Epithelial cell of esophagus (primary cell): ENCODE measurements at regions not wholly inside any gene's neighbourhood (a gene's known extent, or its start where the extent isn't known, plus 50 kb on each side); places are given as distances from the start of the nearest gene placed in this dataset.

Experiments used
- DNase-seq: peaks from one replicate; pipeline ENCODE4 v3.0.0; 2010; ENCODE audit warnings: low read depth
- H3K4me3 ChIP-seq: 2 replicates; pipeline ENCODE4 v1.5.1; 2011; ENCODE audit warnings: mild to moderate bottlenecking, low read length, control low read depth
- CTCF ChIP-seq: IDR thresholded peaks from 2 replicates; pipeline ENCODE4 v1.5.1; 2011; ENCODE audit warnings: low read depth, mild to moderate bottlenecking, low read length, control low read depth, inconsistent platforms; ENCODE audit not compliant: insufficient read depth; ENCODE audit errors: missing control alignments

GRCh38 chr3:118435851-118436350 lies 598.7 kb downstream of the IGSF11 start:
- DNase-seq, result no peak
- no peak overlapping the region for H3K4me3 ChIP-seq
- no peak for TF ChIP-seq CTCF

- DNase-seq, result no peak
- no peak for TF ChIP-seq CTCF
These were observed 597.9 kb downstream of the IGSF11 start for GRCh38 chr3:118436697-118437262.

GRCh38 chr3:118445036-118445435 lies 589.6 kb downstream of the IGSF11 start:
- TF ChIP-seq CTCF, result no peak
- H3K4me3 ChIP-seq, result no peak overlapping the region
- DNase-seq, result no peak

More at GRCh38 chr3:118436697-118437262, 597.9 kb downstream of the IGSF11 start:
- H3K4me3 ChIP-seq, result no peak overlapping the region

GRCh38 chr3:118447339-118447738 lies 587.3 kb downstream of the IGSF11 start:
- no peak for DNase-seq
- TF ChIP-seq CTCF, result no peak
- H3K4me3 ChIP-seq, result no peak overlapping the region

- no peak for TF ChIP-seq CTCF
- no peak overlapping the region for H3K4me3 ChIP-seq
- no peak for DNase-seq
These were observed 567.8 kb downstream of the IGSF11 start for GRCh38 chr3:118466795-118467330.

- H3K4me3 ChIP-seq, result no peak overlapping the region
- no peak for TF ChIP-seq CTCF
- DNase-seq, result no peak
These were observed 565.8 kb downstream of the IGSF11 start for GRCh38 chr3:118468801-118469200.

- no peak overlapping the region for H3K4me3 ChIP-seq
- DNase-seq, result peak; percentile 86
- TF ChIP-seq CTCF, result no peak
These were observed 562.1 kb downstream of the IGSF11 start for GRCh38 chr3:118472586-118472985.
